GM12875 (cell line): ENCODE measurements at regions not wholly inside any gene's neighbourhood (a gene's known extent, or its start where the extent isn't known, plus 50 kb on each side); places are given as distances from the start of the nearest gene placed in this dataset.

Experiments
- H3K4me3 ChIP-seq: one replicate; pipeline ENCODE4 v1.5.1; 2011; ENCODE audit warnings: low read depth, low read length, control low read depth
- TF ChIP-seq, protein P1 (sequence below): IDR thresholded peaks from 2 replicates; pipeline ENCODE4 v1.5.1; 2011; ENCODE audit warnings: low read depth, mild to moderate bottlenecking, control low read depth, inconsistent platforms, low read length, moderate library complexity, borderline replicate concordance; ENCODE audit not compliant: insufficient read depth

DNA sequence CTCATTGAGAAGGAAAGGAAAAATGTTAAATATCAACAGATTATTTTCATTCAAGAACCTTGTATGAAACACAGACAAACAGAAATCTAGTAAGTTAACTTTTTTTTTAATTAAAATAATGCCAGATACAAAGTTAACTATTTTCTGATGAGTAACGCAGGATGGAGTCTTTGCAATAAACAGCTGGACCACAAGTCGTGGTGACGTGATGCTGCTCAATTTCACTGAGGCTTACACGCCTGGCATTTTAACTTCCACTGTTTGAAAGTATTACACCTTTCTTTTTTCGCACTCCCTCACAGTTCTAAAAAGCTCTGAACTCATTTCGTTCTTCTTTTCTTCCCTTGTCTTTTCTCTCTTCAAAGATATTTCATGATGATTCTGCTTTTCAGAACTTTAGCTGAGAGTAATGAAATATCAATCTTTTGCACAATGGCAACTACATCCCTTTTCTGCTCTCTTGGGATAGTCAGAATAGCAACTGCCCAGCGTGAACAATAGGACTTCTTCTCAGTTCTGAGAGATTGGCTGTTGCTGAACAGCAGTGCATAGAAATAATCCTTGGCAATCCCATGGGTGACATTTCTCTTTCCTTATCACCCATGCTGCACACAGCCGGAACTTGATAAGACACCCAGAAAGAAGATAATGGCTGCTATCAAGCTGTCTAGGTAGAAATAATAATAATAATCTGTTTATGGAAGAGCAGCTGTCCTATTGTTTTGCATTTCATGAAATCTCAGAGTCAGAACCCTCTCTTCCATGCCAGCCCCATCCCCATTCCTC, 160.5 kb downstream of the BTG1 start:
- TF ChIP-seq, protein P1, sequence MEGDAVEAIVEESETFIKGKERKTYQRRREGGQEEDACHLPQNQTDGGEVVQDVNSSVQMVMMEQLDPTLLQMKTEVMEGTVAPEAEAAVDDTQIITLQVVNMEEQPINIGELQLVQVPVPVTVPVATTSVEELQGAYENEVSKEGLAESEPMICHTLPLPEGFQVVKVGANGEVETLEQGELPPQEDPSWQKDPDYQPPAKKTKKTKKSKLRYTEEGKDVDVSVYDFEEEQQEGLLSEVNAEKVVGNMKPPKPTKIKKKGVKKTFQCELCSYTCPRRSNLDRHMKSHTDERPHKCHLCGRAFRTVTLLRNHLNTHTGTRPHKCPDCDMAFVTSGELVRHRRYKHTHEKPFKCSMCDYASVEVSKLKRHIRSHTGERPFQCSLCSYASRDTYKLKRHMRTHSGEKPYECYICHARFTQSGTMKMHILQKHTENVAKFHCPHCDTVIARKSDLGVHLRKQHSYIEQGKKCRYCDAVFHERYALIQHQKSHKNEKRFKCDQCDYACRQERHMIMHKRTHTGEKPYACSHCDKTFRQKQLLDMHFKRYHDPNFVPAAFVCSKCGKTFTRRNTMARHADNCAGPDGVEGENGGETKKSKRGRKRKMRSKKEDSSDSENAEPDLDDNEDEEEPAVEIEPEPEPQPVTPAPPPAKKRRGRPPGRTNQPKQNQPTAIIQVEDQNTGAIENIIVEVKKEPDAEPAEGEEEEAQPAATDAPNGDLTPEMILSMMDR, result no peak
- no peak overlapping the region for H3K4me3 ChIP-seq

GRCh38 chr12:91984556-91984955, 161.1 kb downstream of the BTG1 start:
- TF ChIP-seq, protein P1, result no peak
- H3K4me3 ChIP-seq, result no peak overlapping the region

- TF ChIP-seq, protein P1, result no peak
- H3K4me3 ChIP-seq, result no peak overlapping the region
These were observed 161.7 kb downstream of the BTG1 start for GRCh38 chr12:91983935-91984334.

- H3K4me3 ChIP-seq, result no peak overlapping the region
- TF ChIP-seq, protein P1, result no peak
These were observed 162.7 kb downstream of the BTG1 start for GRCh38 chr12:91982946-91983345.

DNA sequence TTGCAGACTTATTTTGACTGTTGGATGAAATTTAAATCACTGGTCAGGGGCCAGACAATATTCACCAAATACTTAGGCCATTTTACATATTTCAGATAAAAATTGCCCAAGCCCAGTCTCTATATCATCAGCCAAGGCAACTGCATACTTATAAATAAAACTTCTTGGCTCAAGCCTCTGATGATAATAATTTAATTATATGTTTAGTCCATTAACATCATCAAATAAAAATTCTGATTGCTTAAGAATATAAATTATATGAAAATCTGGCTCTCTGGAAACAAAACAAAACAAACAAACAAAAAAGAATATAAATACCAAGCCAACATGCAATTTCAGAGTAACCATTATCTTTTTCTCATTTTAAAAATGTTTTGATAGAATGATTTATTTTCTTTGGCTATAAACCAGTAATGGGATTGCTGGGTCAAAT, 165.2 kb downstream of the BTG1 start:
- no peak overlapping the region for H3K4me3 ChIP-seq
- TF ChIP-seq, protein P1, result no peak

GRCh38 chr12:91978143-91978542, 167.5 kb downstream of the BTG1 start:
- TF ChIP-seq, protein P1, result no peak
- H3K4me3 ChIP-seq, result no peak overlapping the region

- TF ChIP-seq, protein P1, result no peak
- no peak overlapping the region for H3K4me3 ChIP-seq
These were observed 169.8 kb downstream of the BTG1 start for GRCh38 chr12:91975891-91976290.
